ENCODE measurements at regions not wholly inside any gene's neighbourhood (a gene's known extent, or its start where the extent isn't known, plus 50 kb on each side); places are given as distances from the start of the nearest gene placed in this dataset.

DNA sequence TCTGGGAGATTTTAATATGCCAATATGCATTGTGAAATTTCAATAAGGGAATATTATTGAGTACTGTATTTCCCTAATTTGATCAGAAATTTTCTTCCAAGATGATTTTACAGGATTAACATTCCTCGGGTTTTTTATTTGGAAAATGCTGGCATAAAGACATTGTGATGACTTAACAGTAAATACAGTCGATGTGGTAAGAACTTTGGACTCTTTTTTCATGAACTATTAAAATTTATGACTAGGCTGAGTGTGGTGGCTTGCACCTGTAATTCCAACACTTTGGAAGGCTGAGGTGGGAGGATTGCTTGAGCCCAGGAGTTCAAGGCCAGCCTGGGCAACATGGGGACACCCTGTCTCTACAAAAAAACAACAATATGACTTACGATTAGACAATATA is 197.1 kb upstream of the RASSF8 start:
- Histone ChIP-seq H3K27me3 (no peaks in the 10 kb centered on the region), H3K36me3 (no peaks in the 10 kb centered on the region), H3K27ac (no peak overlapping the region), H3K4me3 (no peak overlapping the region), H3K9me3 (no peaks in the 10 kb centered on the region), H3K4me1 (no peaks in the 10 kb centered on the region)
- no peak for DNase-seq
- intact Hi-C loops (cut with DNase I; ENCODE audit: low total_unique reads) = no loop called here
- TF ChIP-seq POLR2A (IDR thresholded peaks at IDR 0.05) = no peak
- TF ChIP-seq, protein P1, sequence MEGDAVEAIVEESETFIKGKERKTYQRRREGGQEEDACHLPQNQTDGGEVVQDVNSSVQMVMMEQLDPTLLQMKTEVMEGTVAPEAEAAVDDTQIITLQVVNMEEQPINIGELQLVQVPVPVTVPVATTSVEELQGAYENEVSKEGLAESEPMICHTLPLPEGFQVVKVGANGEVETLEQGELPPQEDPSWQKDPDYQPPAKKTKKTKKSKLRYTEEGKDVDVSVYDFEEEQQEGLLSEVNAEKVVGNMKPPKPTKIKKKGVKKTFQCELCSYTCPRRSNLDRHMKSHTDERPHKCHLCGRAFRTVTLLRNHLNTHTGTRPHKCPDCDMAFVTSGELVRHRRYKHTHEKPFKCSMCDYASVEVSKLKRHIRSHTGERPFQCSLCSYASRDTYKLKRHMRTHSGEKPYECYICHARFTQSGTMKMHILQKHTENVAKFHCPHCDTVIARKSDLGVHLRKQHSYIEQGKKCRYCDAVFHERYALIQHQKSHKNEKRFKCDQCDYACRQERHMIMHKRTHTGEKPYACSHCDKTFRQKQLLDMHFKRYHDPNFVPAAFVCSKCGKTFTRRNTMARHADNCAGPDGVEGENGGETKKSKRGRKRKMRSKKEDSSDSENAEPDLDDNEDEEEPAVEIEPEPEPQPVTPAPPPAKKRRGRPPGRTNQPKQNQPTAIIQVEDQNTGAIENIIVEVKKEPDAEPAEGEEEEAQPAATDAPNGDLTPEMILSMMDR (IDR thresholded peaks at IDR 0.05) = no peak

DNA sequence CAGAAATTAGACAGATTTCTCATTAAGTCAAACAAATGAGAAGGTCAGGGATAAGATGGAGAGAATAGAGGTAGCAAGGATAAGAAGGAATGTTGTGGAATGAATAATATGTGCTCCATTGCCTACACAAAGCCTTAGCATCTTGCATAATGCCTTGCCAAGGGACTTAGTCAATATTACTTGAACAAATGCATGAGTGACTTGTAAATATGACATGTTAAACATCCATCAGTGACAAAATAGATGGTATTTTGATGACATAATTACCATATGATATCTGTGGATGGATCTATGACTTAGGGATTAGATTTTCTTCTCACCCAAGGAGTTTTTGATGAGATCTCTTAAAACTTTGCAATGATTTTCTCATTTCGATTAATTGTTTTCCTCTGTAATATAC is 194.1 kb upstream of the RASSF8 start:
- DNase-seq = no peak
- intact Hi-C loops (cut with DNase I; ENCODE audit: low total_unique reads) = no loop called here

DNA sequence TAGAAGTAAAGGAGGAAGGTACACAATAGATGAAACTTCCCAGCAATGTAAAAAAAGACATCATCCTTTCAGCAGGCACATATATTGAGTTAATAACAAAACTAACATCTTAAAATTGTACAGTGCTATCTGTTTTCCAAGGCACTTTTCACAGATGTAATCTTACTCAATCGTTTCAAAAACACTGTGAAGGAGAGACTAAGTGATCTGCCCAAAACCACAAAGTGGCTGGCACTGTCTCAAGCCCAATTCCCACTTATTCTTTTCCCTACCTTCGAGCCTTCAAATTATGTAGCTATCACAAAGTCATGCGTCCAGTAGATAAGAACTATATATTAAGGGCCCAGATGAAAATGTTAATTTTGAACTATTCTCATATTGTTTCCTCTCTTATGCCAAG is 193.6 kb upstream of the RASSF8 start:
- Histone ChIP-seq H3K4me1 (no peaks in the 10 kb centered on the region), H3K27me3 (no peaks in the 10 kb centered on the region), H3K36me3 (no peaks in the 10 kb centered on the region), H3K9me3 (no peaks in the 10 kb centered on the region), H3K27ac (no peak overlapping the region), H3K4me3 (no peak overlapping the region)
- intact Hi-C loops (cut with DNase I; ENCODE audit: low total_unique reads) = no loop called here
- no peak for DNase-seq
- TF ChIP-seq POLR2A (IDR thresholded peaks at IDR 0.05) = no peak
- TF ChIP-seq, protein P1 (IDR thresholded peaks at IDR 0.05) = no peak

More for the DNA sequence above, 194.1 kb upstream of the RASSF8 start:
- Histone ChIP-seq H3K36me3 (no peaks in the 10 kb centered on the region), H3K9me3 (no peaks in the 10 kb centered on the region), H3K4me3 (no peak overlapping the region), H3K27ac (no peak overlapping the region), H3K27me3 (no peaks in the 10 kb centered on the region), H3K4me1 (no peaks in the 10 kb centered on the region)
- TF ChIP-seq POLR2A (IDR thresholded peaks at IDR 0.05) = no peak
- TF ChIP-seq, protein P1 (IDR thresholded peaks at IDR 0.05) = no peak

DNA sequence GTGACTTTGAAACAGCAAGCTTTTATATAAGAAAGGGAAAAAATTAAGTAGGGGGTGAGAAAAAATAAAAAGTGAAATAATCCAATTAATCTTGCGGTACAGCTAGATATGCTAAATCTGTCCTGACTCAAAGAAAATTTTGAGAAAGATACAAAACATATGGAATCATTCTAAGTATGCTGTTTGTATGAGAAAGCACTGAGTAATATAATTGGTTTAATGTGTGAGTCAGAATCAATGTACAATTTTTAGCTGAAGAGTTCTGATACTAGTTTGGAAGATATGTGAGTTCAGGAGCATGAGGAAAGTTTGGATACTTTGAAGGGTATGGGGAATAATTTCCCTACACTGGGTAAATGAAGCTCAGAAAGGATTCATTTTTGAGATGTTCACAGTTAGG is 190.9 kb upstream of the RASSF8 start:
- H3K9me3 ChIP-seq = no peaks in the 10 kb centered on the region
- no peaks in the 10 kb centered on the region for H3K27me3 ChIP-seq
- intact Hi-C loops (cut with DNase I; ENCODE audit: low total_unique reads) = no loop called here
- H3K4me3 ChIP-seq = no peak overlapping the region
- H3K27ac ChIP-seq = no peak overlapping the region
- no peaks in the 10 kb centered on the region for H3K4me1 ChIP-seq
- DNase-seq = no peak
- H3K36me3 ChIP-seq = no peaks in the 10 kb centered on the region
- TF ChIP-seq, protein P1 (IDR thresholded peaks at IDR 0.05) = no peak
- no peak for TF ChIP-seq POLR2A (IDR thresholded peaks at IDR 0.05)

DNA sequence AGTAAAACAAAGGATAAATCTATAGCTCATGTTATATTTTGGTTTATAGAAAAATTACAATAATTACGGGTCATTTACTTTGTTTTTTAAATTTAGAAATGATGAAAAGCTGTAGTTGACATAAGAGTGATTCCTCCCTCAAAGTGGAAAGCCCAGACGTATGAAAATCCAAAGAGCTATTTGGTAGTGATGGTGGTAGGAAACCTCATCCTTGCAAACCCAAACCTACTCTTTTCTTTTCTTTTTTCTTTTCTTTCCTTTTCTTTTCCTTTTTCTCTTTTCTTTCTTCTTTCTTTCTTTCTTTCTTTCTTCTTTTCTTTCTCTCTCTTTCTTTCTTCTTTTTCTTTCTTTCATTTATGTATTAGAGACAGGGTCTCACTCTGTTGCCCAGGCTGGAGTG is 190.3 kb upstream of the RASSF8 start:
- H3K4me3 ChIP-seq = no peak overlapping the region
- intact Hi-C loops (cut with DNase I; ENCODE audit: low total_unique reads) = no loop called here
- no peaks in the 10 kb centered on the region for H3K27me3 ChIP-seq
- H3K4me1 ChIP-seq = no peaks in the 10 kb centered on the region
- no peaks in the 10 kb centered on the region for H3K36me3 ChIP-seq
- no peaks in the 10 kb centered on the region for H3K9me3 ChIP-seq
- no peak for TF ChIP-seq POLR2A (IDR thresholded peaks at IDR 0.05)
- H3K27ac ChIP-seq = no peak overlapping the region
- DNase-seq = no peak
